HFFc6 (cell line): ENCODE measurements at regions not wholly inside any gene's neighbourhood (a gene's known extent, or its start where the extent isn't known, plus 50 kb on each side); places are given as distances from the start of the nearest gene placed in this dataset.

Experiments used
- DNase-seq: peaks from one replicate; pipeline ENCODE4 v3.0.0-alpha.2; 2018
- H3K27ac Mint-ChIP-seq: 2 replicates; pipeline ENCODE4 v1.8.0; 2020; ENCODE audit warnings: mild to moderate bottlenecking, mixed read lengths
- H3K27me3 Mint-ChIP-seq: 2 replicates; pipeline ENCODE4 v1.8.0; 2021; ENCODE audit warnings: mild to moderate bottlenecking, moderate library complexity, mixed read lengths; ENCODE audit not compliant: insufficient read depth
- H3K36me3 Mint-ChIP-seq: 2 replicates; pipeline ENCODE4 v1.8.0; 2021; ENCODE audit warnings: low read depth, mixed read lengths
- H3K4me1 Mint-ChIP-seq: 2 replicates; pipeline ENCODE4 v1.8.0; 2020; ENCODE audit warnings: low read depth, mixed read lengths
- H3K4me3 Mint-ChIP-seq: 2 replicates; pipeline ENCODE4 v1.8.0; 2020; ENCODE audit warnings: mild to moderate bottlenecking, moderate library complexity, mixed read lengths
- H3K9me3 Mint-ChIP-seq: 2 replicates; pipeline ENCODE4 v1.8.0; 2020; ENCODE audit warnings: mild to moderate bottlenecking, mixed read lengths
- TF ChIP-seq, protein P1 (sequence below): fragments of 200-600 bp; sonication (generic); IDR thresholded peaks from 2 replicates; pipeline ENCODE4 v1.5.0; 2021; ENCODE audit warnings: antibody characterized with exemption, mild to moderate bottlenecking

DNA sequence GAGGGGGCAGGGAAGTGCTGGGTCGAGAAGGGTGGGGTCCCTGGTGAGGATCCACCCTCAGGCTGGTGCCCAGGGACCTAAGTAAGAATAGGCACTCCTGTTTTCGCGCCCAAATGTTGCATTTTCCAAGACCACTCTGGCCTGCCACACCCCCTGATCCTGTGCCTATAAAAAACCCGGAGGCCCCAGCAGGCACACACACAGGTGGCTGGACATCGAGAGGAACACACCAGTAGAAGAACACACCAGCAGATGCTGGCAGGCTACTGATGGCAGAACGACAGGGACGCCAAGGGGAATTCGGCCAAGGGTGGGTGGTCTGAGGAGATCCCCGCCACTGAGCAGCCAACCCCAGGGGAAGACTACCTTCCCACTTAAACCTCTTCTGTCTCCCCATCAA, 633.9 kb upstream of the POT1 start:
- Mint-ChIP-seq H3K36me3 (no peaks in the 10 kb centered on the region; the same call in 1 of the 2 replicates), H3K27me3 (no peaks in the 10 kb centered on the region), H3K4me1 (no peaks in the 10 kb centered on the region), H3K4me3 (no peak overlapping the region), H3K27ac (no peak overlapping the region), H3K9me3 (peaks cover 41% of the 10 kb centered on the region)
- TF ChIP-seq, protein P1, sequence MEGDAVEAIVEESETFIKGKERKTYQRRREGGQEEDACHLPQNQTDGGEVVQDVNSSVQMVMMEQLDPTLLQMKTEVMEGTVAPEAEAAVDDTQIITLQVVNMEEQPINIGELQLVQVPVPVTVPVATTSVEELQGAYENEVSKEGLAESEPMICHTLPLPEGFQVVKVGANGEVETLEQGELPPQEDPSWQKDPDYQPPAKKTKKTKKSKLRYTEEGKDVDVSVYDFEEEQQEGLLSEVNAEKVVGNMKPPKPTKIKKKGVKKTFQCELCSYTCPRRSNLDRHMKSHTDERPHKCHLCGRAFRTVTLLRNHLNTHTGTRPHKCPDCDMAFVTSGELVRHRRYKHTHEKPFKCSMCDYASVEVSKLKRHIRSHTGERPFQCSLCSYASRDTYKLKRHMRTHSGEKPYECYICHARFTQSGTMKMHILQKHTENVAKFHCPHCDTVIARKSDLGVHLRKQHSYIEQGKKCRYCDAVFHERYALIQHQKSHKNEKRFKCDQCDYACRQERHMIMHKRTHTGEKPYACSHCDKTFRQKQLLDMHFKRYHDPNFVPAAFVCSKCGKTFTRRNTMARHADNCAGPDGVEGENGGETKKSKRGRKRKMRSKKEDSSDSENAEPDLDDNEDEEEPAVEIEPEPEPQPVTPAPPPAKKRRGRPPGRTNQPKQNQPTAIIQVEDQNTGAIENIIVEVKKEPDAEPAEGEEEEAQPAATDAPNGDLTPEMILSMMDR = no peak
- no peak for DNase-seq

DNA sequence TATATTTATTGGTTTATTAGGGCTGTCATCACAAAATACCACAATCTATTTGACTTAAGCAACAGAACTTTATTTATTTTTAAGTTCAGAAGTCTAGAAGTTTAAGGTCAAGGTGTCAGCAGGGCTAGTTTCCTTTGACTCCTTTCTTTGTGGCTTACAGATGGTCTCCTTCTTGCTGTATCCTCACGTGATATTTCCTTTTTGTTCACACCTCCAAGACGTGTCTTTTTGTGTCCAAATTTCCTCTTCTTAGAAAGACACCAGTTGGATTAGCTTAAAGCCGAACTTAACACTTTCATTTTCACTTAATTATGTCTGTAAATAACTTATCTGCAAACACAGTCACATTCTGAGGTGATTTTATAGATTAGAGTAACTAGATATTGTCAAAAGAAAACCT, 631.4 kb upstream of the POT1 start:
- Mint-ChIP-seq H3K4me3 (no peak overlapping the region), H3K27me3 (no peaks in the 10 kb centered on the region; the same call in 1 of the 2 replicates), H3K9me3 (peaks cover 44% of the 10 kb centered on the region), H3K4me1 (no peaks in the 10 kb centered on the region), H3K27ac (no peak overlapping the region), H3K36me3 (no peaks in the 10 kb centered on the region; the same call in 1 of the 2 replicates)
- TF ChIP-seq, protein P1 = no peak
- DNase-seq = no peak

DNA sequence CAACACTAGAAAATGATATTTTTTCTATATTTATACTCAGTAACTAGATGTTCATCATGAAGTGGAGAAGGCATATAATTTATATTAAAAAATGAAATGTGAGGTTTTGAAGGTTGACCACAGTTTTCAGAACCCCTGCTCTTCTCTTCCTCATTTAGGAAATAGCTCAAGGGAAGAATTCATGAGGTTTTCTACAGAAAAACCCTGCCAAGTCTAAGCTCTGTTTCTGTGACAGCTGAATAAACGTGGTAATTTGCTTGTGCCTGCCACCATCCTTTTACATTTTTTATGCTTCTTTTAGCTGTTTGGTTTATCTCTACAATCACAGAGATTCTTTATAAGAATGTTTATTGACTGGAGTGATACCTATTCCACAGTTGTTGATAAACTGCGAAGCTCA, 630.3 kb upstream of the POT1 start:
- H3K9me3 Mint-ChIP-seq = peaks cover 53% of the 10 kb centered on the region
- H3K4me3 Mint-ChIP-seq = no peak overlapping the region
- peaks cover 2% of the 10 kb centered on the region for H3K27me3 Mint-ChIP-seq
- no peaks in the 10 kb centered on the region; the same call in 1 of the 2 replicates for H3K36me3 Mint-ChIP-seq
- TF ChIP-seq, protein P1 = no peak
- no peaks in the 10 kb centered on the region for H3K4me1 Mint-ChIP-seq
- DNase-seq = no peak
- H3K27ac Mint-ChIP-seq = no peak overlapping the region

DNA sequence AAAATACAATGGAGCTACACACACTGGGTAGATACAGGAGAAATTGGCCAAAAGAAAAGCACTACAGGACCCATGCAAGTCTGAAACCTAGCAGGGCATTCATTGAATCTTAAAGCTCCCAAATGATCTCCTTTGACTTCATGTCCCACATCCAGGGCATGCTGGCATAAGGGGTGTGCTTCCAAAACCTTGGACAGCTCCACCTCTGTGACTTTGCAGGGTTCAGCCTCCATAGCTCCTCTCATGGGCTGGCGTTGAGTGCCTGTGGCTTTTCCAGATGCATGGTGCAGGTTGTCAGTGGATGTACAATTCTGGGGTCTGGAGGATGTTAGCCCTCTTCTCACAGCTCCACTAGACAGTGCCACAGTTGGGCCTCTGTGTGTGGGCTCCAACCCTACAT, 626.3 kb upstream of the POT1 start:
- DNase-seq = no peak
- Mint-ChIP-seq H3K27ac (no peak overlapping the region), H3K27me3 (peaks cover 2% of the 10 kb centered on the region), H3K36me3 (no peaks in the 10 kb centered on the region), H3K4me1 (no peaks in the 10 kb centered on the region), H3K4me3 (no peak overlapping the region), H3K9me3 (peaks cover 50% of the 10 kb centered on the region)
- TF ChIP-seq, protein P1 = no peak

GRCh38 chr7:125551008-125551407, 621.4 kb upstream of the POT1 start:
- Mint-ChIP-seq H3K27ac (no peak overlapping the region), H3K9me3 (peaks cover 43% of the 10 kb centered on the region)

More at GRCh38 chr7:125551008-125551407, 621.4 kb upstream of the POT1 start:
- Mint-ChIP-seq H3K4me1 (no peaks in the 10 kb centered on the region), H3K4me3 (no peak overlapping the region), H3K36me3 (no peaks in the 10 kb centered on the region), H3K27me3 (peaks cover 4% of the 10 kb centered on the region)
- no peak for DNase-seq
- TF ChIP-seq, protein P1 = no peak
